ENCODE measurements at regions not wholly inside any gene's neighbourhood (a gene's known extent, or its start where the extent isn't known, plus 50 kb on each side); places are given as distances from the start of the nearest gene placed in this dataset.

- TF ChIP-seq PBX2 (CRISPR knock-in tag; IDR thresholded peaks at IDR 0.05; ENCODE audit: low read depth) (no peak), PBX2 (tag; conservative IDR thresholded peaks at IDR 0.05; ENCODE audit: low read depth) (no peak), CLOCK (CRISPR knock-in tag; IDR thresholded peaks at IDR 0.05; ENCODE audit: borderline replicate concordance) (no peak), RNF219 (CRISPR knock-in tag; IDR thresholded peaks at IDR 0.05) (no peak), SP1 (CRISPR knock-in tag; IDR thresholded peaks at IDR 0.05) (no peak), TCF3 (CRISPR knock-in tag; IDR thresholded peaks at IDR 0.05) (no peak), ASH1L (IDR thresholded peaks at IDR 0.05; ENCODE audit: borderline replicate concordance, low read depth, partially characterized antibody) (no peak)
Observed at GRCh38 chr13:44649104-44649428, 72.9 kb upstream of the TSC22D1 start (continued).
